ENCODE measurements at regions not wholly inside any gene's neighbourhood (a gene's known extent, or its start where the extent isn't known, plus 50 kb on each side); places are given as distances from the start of the nearest gene placed in this dataset.

DNA sequence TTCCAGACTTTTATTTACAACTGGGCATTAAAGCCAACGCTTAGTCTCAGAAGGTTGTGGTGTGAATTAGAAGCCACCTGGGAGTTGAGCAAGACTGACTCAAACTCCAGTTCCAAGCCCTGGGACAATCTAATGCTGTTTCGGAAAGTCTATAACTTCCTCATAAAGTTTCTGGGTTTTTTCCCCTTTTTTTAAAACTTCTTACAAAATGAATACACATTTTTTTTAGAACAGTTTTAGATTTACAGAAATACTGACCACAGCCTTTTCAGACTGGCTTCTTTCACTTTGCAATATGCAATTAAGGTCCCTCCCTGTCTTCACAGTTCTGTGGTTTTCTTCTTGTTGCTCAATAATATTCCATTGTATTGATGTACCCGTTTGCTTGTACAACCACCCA lies 115.9 kb upstream of the TWIST2 start:
- TF ChIP-seq, protein P1, sequence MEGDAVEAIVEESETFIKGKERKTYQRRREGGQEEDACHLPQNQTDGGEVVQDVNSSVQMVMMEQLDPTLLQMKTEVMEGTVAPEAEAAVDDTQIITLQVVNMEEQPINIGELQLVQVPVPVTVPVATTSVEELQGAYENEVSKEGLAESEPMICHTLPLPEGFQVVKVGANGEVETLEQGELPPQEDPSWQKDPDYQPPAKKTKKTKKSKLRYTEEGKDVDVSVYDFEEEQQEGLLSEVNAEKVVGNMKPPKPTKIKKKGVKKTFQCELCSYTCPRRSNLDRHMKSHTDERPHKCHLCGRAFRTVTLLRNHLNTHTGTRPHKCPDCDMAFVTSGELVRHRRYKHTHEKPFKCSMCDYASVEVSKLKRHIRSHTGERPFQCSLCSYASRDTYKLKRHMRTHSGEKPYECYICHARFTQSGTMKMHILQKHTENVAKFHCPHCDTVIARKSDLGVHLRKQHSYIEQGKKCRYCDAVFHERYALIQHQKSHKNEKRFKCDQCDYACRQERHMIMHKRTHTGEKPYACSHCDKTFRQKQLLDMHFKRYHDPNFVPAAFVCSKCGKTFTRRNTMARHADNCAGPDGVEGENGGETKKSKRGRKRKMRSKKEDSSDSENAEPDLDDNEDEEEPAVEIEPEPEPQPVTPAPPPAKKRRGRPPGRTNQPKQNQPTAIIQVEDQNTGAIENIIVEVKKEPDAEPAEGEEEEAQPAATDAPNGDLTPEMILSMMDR (conservative IDR thresholded peaks at IDR 0.05; ENCODE audit: low read length): no peak
- no peak overlapping the region for H3K4me3 ChIP-seq (ENCODE audit: low read length)
- DNase-seq (ENCODE audit: low read depth): peak; percentile 93

DNA sequence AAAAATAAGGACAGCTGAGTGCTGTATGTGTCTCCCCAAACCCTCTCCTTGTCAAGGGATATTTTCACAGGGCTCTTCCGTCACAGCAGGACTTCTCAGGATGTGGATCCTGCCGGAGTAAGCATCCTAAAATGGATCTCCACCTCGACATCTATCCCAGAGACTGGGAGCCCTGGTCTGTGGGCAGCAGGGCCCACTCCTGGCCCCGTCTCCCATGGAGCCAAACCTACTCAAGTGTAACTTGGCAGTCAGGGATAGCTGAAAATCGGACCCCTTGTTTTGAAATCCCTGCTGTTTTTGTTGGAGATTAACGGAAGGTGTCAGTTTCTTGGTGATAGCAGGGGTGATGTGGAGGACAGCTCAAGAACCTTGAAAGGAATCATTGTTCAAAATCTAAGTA lies 109.0 kb upstream of the TWIST2 start:
- no peak overlapping the region for H3K4me3 ChIP-seq (ENCODE audit: low read length)
- DNase-seq (ENCODE audit: low read depth): no peak
- TF ChIP-seq, protein P1 (conservative IDR thresholded peaks at IDR 0.05; ENCODE audit: low read length): no peak

GRCh38 chr2:238739668-238740067 lies 108.2 kb upstream of the TWIST2 start:
- no peak overlapping the region for H3K4me3 ChIP-seq (ENCODE audit: low read length)
- TF ChIP-seq, protein P1 (conservative IDR thresholded peaks at IDR 0.05; ENCODE audit: low read length): no peak
- no peak for DNase-seq (ENCODE audit: low read depth)

- H3K4me3 ChIP-seq (ENCODE audit: low read length): no peak overlapping the region
- TF ChIP-seq, protein P1 (conservative IDR thresholded peaks at IDR 0.05; ENCODE audit: low read length): no peak
- DNase-seq (ENCODE audit: low read depth): no peak
Measured at GRCh38 chr2:238741277-238741676, 106.6 kb upstream of the TWIST2 start.

- TF ChIP-seq, protein P1 (conservative IDR thresholded peaks at IDR 0.05; ENCODE audit: low read length): no peak
- DNase-seq (ENCODE audit: low read depth): peak; percentile 42
- no peak overlapping the region for H3K4me3 ChIP-seq (ENCODE audit: low read length)
Measured at GRCh38 chr2:238742066-238742465, 105.8 kb upstream of the TWIST2 start.

DNA sequence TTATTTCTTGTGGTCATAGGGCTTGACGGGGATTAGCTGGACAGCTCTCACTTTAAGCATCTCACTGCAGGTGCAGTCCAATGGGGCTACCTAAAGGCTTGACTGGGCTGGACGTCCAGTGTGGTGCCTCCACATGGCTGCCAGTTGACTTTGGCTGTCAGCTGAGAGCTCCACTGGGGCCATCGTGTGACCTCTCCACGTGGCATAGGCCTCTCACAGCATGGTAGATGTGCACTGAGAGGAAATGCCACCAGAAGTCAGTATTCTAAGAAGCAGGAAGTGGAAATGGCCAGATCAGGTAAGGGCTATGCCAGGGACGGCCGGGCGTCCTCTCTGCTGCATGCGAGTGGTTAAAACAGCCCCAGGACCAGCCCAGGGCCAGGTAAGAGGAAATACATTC lies 105.2 kb upstream of the TWIST2 start:
- no peak overlapping the region for H3K4me3 ChIP-seq (ENCODE audit: low read length)
- TF ChIP-seq, protein P1 (conservative IDR thresholded peaks at IDR 0.05; ENCODE audit: low read length): no peak
- DNase-seq (ENCODE audit: low read depth): no peak

GRCh38 chr2:238743243-238744065 lies 104.4 kb upstream of the TWIST2 start:
- no peak overlapping the region for H3K4me3 ChIP-seq (ENCODE audit: low read length)
- DNase-seq (ENCODE audit: low read depth): no peak
- TF ChIP-seq, protein P1 (conservative IDR thresholded peaks at IDR 0.05; ENCODE audit: low read length): no peak

All from AG10803 (cell line).